ENCODE measurements at regions not wholly inside any gene's neighbourhood (a gene's known extent, or its start where the extent isn't known, plus 50 kb on each side); places are given as distances from the start of the nearest gene placed in this dataset.

GRCh38 chr7:12030116-12030515 is 181.0 kb upstream of the TMEM106B start:
- TF ChIP-seq CTCF (IDR thresholded peaks at IDR 0.05) (no peak), POLR2A (IDR thresholded peaks at IDR 0.05) (no peak)
